Astrocyte of the cerebellum (primary cell): ENCODE measurements at regions not wholly inside any gene's neighbourhood (a gene's known extent, or its start where the extent isn't known, plus 50 kb on each side); places are given as distances from the start of the nearest gene placed in this dataset.
"Not testable (repeated sequence)": the region's sequence is repeated elsewhere in the genome, so short reads cannot be mapped to it uniquely, and the experiment has no call there.

Experiments used
- DNase-seq: peaks from one replicate; pipeline ENCODE4 v3.0.0-alpha.2; 2011; ENCODE audit warnings: low read depth
- H3K4me3 ChIP-seq: 2 replicates; pipeline ENCODE4 v1.5.1; 2011; ENCODE audit warnings: mild to moderate bottlenecking, low read depth, low read length, moderate library complexity
- CTCF ChIP-seq: IDR thresholded peaks from 2 replicates; pipeline ENCODE4 v1.5.1; 2012; ENCODE audit warnings: low read length, low read depth, moderate library complexity, mild to moderate bottlenecking; ENCODE audit errors: missing control alignments
- in situ Hi-C: cut with HindIII; loops from 2 replicates; pipeline ENCODE4 v1.10.0; 2017; ENCODE audit warnings: low sequenced_read_pairs

- H3K4me3 ChIP-seq, result no peak overlapping the region
- in situ Hi-C loops, result no loop called here
- TF ChIP-seq CTCF, result no peak
- no peak for DNase-seq
These were observed 252.8 kb upstream of the FOXF1 start for GRCh38 chr16:86257546-86257945.

- DNase-seq, result no peak
These were observed 251.6 kb upstream of the FOXF1 start for GRCh38 chr16:86258713-86259112.

GRCh38 chr16:86259499-86259898 is 250.8 kb upstream of the FOXF1 start:
- in situ Hi-C loops, result no loop called here
- H3K4me3 ChIP-seq, result no peak overlapping the region
- TF ChIP-seq CTCF, result no peak
- no peak for DNase-seq

More at GRCh38 chr16:86258713-86259112, 251.6 kb upstream of the FOXF1 start:
- in situ Hi-C loops, result no loop called here
- TF ChIP-seq CTCF, result no peak
- H3K4me3 ChIP-seq, result no peak overlapping the region

GRCh38 chr16:86261379-86261778 is 248.9 kb upstream of the FOXF1 start:
- TF ChIP-seq CTCF, result no peak
- no peak overlapping the region for H3K4me3 ChIP-seq
- no peak for DNase-seq
- in situ Hi-C loops, result no loop called here

- in situ Hi-C loops, H3K4me3 ChIP-seq, DNase-seq: not testable (repeated sequence)
These were observed 242.7 kb upstream of the FOXF1 start for GRCh38 chr16:86267657-86268056.

GRCh38 chr16:86270696-86271095 is 239.6 kb upstream of the FOXF1 start:
- H3K4me3 ChIP-seq, result no peak overlapping the region
- in situ Hi-C loops, result no loop called here
- TF ChIP-seq CTCF, result no peak
- DNase-seq, result no peak

GRCh38 chr16:86272744-86273143 is 237.6 kb upstream of the FOXF1 start:
- DNase-seq, result no peak
- in situ Hi-C loops, result no loop called here
- no peak overlapping the region for H3K4me3 ChIP-seq
- TF ChIP-seq CTCF, result no peak
